ENCODE measurements at regions not wholly inside any gene's neighbourhood (a gene's known extent, or its start where the extent isn't known, plus 50 kb on each side); places are given as distances from the start of the nearest gene placed in this dataset.

DNA sequence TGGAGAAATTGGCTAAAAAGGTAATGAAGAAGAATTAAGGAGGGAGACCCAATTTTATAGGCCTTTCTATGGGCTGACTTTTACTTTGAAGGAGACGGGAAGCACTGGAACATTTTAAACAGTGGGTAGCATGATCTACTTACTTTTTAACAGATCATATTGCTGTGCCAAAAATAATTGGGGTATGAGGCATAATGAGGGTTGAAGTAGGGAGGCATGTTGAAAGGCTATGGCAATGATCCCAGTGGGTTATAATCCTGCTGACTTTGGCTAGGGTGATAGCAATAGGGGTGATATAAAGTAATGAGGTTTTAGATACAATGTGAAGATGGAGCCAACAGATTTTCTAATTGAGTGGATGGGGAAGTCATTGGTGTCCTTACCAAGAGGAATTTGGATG, 73.2 kb downstream of the GPR37 start:
- DNase-seq = no peak
- no peak overlapping the region for H3K27ac Mint-ChIP-seq
- ATAC-seq (ENCODE audit: low read depth in 2 of 2) = no peak
- no peaks in the 10 kb centered on the region for H3K4me1 Mint-ChIP-seq
- H3K27me3 Mint-ChIP-seq = no peaks in the 10 kb centered on the region
- H3K9me3 Mint-ChIP-seq = peaks cover 0 to 11% (median 4%) of the 10 kb centered on the region in 7 donors
- H3K36me3 Mint-ChIP-seq = no peaks in the 10 kb centered on the region
- H3K4me3 Mint-ChIP-seq = no peak overlapping the region

DNA sequence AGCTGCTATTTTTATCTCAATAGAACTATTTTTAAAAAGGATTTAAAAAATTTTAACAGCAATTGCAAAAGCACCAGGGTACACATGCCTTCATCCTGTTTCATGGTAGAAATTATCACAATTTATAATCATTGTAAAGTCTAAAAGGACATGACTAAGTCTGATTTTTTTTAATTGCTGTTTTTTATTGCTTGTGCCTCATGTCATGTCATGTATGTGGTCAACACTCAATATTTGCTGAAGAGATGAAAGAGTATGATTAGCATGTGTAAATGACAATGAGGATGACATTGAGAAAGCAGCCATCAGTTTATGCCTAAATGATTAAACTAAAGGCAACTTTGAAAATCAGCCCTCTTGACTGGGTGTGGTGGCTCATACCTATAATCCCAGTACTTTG, 74.8 kb downstream of the GPR37 start:
- no peaks in the 10 kb centered on the region for H3K36me3 Mint-ChIP-seq
- H3K4me1 Mint-ChIP-seq = no peaks in the 10 kb centered on the region
- H3K9me3 Mint-ChIP-seq = peaks cover 0 to 14% (median 4%) of the 10 kb centered on the region in 7 donors
- H3K4me3 Mint-ChIP-seq = no peak overlapping the region
- no peaks in the 10 kb centered on the region for H3K27me3 Mint-ChIP-seq
- ATAC-seq (ENCODE audit: low read depth in 2 of 2) = no peak
- DNase-seq = no peak
- no peak overlapping the region for H3K27ac Mint-ChIP-seq

DNA sequence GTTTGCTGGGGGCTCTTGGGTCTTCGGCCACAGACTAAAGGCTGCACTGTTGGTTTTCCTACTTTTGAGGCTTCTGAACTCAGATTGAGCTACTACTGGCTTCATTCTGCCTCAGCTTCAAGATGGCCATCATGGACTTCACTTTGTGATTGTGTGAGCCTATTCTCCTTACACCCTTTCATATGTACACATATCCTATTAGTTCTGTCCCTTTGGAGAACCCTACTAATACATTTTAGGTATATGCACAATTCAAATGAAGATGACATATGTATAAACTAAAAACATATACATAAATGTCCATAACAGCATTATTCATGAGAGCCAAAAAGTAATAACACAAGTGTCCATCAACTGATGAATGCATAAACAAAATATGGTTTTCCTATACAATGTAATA, 75.7 kb downstream of the GPR37 start:
- no peak for ATAC-seq (ENCODE audit: low read depth in 2 of 2)
- no peak for DNase-seq
- Mint-ChIP-seq H3K27ac (no peak overlapping the region), H3K4me1 (no peaks in the 10 kb centered on the region), H3K9me3 (peaks cover 0 to 14% (median 4%) of the 10 kb centered on the region in 7 donors), H3K27me3 (no peaks in the 10 kb centered on the region), H3K4me3 (no peak overlapping the region), H3K36me3 (no peaks in the 10 kb centered on the region)

DNA sequence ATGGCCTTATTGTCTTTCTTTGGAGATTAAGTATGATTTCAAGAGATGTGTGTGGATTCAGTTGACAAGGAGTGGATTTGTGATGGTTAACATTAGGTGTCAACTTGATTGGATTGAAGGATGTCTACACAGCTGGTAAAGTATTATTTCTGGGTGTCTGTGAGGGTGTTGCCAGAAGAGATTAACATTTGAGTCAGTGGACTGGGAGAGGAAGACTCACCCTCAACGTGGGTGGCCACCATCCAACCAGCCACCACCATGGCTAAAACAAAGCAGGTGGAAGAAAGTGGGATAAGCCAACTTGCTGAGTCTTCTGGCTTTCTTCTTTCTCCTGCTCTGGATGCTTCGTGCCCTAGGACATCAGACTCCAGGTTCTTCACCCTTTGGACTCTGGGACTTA, 76.1 kb downstream of the GPR37 start:
- no peak for ATAC-seq (ENCODE audit: low read depth in 2 of 2)
- Mint-ChIP-seq H3K36me3 (no peaks in the 10 kb centered on the region), H3K9me3 (peaks cover 0 to 14% (median 4%) of the 10 kb centered on the region in 7 donors), H3K27me3 (no peaks in the 10 kb centered on the region), H3K4me3 (no peak overlapping the region), H3K4me1 (no peaks in the 10 kb centered on the region), H3K27ac (no peak overlapping the region)
- DNase-seq = no peak

GRCh38 chr7:124688991-124689390, 76.6 kb downstream of the GPR37 start:
- Mint-ChIP-seq H3K27ac (no peak overlapping the region), H3K4me3 (no peak overlapping the region), H3K4me1 (no peaks in the 10 kb centered on the region), H3K27me3 (no peaks in the 10 kb centered on the region), H3K36me3 (no peaks in the 10 kb centered on the region), H3K9me3 (peaks cover 0 to 10% (median 0%) of the 10 kb centered on the region in 7 donors)
- ATAC-seq (ENCODE audit: low read depth in 2 of 2) (no peak), DNase-seq (no peak)

- ATAC-seq (ENCODE audit: low read depth in 2 of 2) = no peak
- no peaks in the 10 kb centered on the region for H3K36me3 Mint-ChIP-seq
- no peak overlapping the region for H3K27ac Mint-ChIP-seq
- DNase-seq = no peak
- H3K4me3 Mint-ChIP-seq = no peak overlapping the region
- H3K27me3 Mint-ChIP-seq = no peaks in the 10 kb centered on the region
- peaks cover 0 to 10% (median 0%) of the 10 kb centered on the region in 7 donors for H3K9me3 Mint-ChIP-seq
- H3K4me1 Mint-ChIP-seq = no peaks in the 10 kb centered on the region
Measured at GRCh38 chr7:124686543-124687171, 78.9 kb downstream of the GPR37 start.

DNA sequence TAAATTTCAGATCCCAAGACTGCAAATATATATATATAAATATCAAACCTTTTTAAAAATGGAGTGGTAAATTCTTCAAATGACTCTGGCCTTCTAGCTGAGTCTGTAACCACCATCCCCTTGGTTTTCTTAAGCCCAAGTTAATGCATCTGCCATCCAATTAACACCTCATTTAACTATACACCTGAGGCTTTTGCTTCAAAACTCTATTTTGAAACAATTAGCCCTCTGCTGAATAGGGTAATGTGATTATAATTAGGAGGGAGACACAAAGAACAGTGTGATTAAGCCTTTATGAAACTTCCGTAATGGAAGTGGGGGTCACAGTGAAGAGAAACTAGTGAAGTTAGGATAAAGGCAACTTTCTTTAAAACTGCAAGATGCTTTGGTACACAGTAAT, 83.6 kb downstream of the GPR37 start:
- no peak overlapping the region for H3K27ac Mint-ChIP-seq
- peaks cover 0 to 3% (median 0%) of the 10 kb centered on the region in 7 donors for H3K9me3 Mint-ChIP-seq
- H3K4me3 Mint-ChIP-seq = no peak overlapping the region
- no peaks in the 10 kb centered on the region for H3K36me3 Mint-ChIP-seq
- no peaks in the 10 kb centered on the region for H3K4me1 Mint-ChIP-seq
- H3K27me3 Mint-ChIP-seq = no peaks in the 10 kb centered on the region
- DNase-seq (no peak), ATAC-seq (ENCODE audit: low read depth in 2 of 2) (no peak)

- no peak overlapping the region for H3K4me3 Mint-ChIP-seq
- no peak for ATAC-seq (ENCODE audit: low read depth in 2 of 2)
- no peaks in the 10 kb centered on the region for H3K36me3 Mint-ChIP-seq
- H3K9me3 Mint-ChIP-seq = peaks cover 0 to 3% (median 0%) of the 10 kb centered on the region in 7 donors
- DNase-seq = no peak
- no peak overlapping the region for H3K27ac Mint-ChIP-seq
- H3K4me1 Mint-ChIP-seq = no peaks in the 10 kb centered on the region
- no peaks in the 10 kb centered on the region for H3K27me3 Mint-ChIP-seq
Measured at GRCh38 chr7:124680304-124680703, 85.3 kb downstream of the GPR37 start.

DNA sequence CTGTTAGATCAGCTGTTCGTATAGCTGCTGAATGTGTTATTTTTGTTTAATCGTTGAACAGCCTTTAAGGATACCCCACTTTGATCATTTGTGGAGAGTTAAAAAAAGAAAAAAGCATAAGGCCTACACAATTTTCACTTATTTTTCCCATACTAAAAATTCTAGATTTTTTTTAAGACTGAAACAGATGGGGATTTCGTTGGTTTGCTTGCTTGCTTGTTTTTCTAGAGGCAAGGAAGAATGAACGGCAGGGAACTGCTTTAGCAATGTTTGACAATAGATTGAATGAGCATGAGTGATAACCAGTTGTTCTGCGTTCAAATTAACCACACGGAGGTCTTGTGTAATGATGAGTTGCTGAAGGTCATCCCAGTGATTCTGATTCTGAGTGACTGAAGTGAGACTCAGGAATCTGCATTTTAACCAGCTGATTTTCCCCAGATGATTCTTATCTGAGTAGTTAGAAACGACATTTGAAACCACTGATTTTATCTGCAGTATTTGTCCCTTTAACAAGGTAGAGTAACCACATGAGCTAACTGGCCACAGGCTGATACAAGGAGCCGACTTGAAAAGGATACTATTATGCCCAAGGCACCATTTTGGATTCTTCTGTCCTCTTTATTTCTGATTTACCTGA, 85.9 kb downstream of the GPR37 start:
- Mint-ChIP-seq H3K36me3 (no peaks in the 10 kb centered on the region), H3K9me3 (peaks cover 0 to 3% (median 0%) of the 10 kb centered on the region in 7 donors), H3K27ac (no peak overlapping the region), H3K4me1 (no peaks in the 10 kb centered on the region), H3K27me3 (no peaks in the 10 kb centered on the region), H3K4me3 (no peak overlapping the region)
- DNase-seq (no peak), ATAC-seq (ENCODE audit: low read depth in 2 of 2) (no peak)

DNA sequence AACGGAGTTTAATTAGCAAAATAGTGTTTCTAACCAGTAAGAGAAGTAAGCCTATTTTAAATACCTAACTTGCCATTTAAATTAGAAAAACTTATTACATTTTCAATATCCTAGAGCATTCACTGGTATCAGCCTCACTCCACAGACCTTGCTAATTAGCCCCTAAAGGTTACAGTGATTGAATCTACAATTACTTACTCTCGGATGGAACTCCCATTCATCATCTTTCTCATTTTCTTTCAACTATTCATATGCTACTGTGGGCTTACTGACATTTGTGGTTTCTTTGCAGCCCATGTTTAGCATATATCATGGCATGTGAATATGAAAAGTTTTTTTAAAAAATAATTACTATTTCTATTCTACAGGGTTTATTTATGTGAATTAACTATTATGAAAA, 86.4 kb downstream of the GPR37 start:
- Mint-ChIP-seq H3K27ac (no peak overlapping the region), H3K27me3 (no peaks in the 10 kb centered on the region), H3K9me3 (peaks cover 0 to 3% (median 0%) of the 10 kb centered on the region in 7 donors), H3K36me3 (no peaks in the 10 kb centered on the region), H3K4me3 (no peak overlapping the region), H3K4me1 (no peaks in the 10 kb centered on the region)
- ATAC-seq (ENCODE audit: low read depth in 2 of 2) = no peak
- no peak for DNase-seq

DNA sequence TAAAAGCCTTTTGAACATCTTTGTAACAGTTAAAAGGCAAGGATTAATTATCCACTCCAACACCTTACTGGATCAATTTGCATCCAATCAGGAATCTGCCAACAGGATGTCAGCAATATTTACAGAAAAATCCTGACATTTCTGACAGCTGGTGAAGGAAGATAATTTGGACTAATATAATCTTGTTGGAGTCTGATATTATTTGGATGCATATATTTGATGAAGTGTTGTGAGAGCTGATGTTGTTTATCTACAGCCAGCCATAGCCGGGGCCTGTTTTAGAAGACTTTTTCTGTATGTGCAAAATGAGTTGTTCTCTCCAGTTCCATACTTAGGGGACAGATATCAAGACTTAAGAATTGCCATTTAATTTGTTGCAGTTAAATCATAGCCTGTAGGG, 91.1 kb downstream of the GPR37 start:
- H3K4me1 Mint-ChIP-seq = no peaks in the 10 kb centered on the region
- H3K27me3 Mint-ChIP-seq = no peaks in the 10 kb centered on the region
- peaks cover 0 to 4% (median 0%) of the 10 kb centered on the region in 7 donors for H3K9me3 Mint-ChIP-seq
- DNase-seq (no peak), ATAC-seq (ENCODE audit: low read depth in 2 of 2) (no peak)
- no peaks in the 10 kb centered on the region for H3K36me3 Mint-ChIP-seq
- no peak overlapping the region for H3K4me3 Mint-ChIP-seq
- H3K27ac Mint-ChIP-seq = no peak overlapping the region

GRCh38 chr7:124672011-124672410, 93.6 kb downstream of the GPR37 start:
- no peak overlapping the region for H3K27ac Mint-ChIP-seq
- no peaks in the 10 kb centered on the region for H3K27me3 Mint-ChIP-seq
- DNase-seq = no peak
- H3K9me3 Mint-ChIP-seq = peaks cover 0 to 4% (median 0%) of the 10 kb centered on the region in 7 donors
- no peak for ATAC-seq (ENCODE audit: low read depth in 2 of 2)
- no peak overlapping the region for H3K4me3 Mint-ChIP-seq
- H3K4me1 Mint-ChIP-seq = no peaks in the 10 kb centered on the region
- H3K36me3 Mint-ChIP-seq = no peaks in the 10 kb centered on the region

- H3K27me3 Mint-ChIP-seq = no peaks in the 10 kb centered on the region
- H3K4me1 Mint-ChIP-seq = no peaks in the 10 kb centered on the region
- H3K4me3 Mint-ChIP-seq = no peak overlapping the region
- DNase-seq (no peak), ATAC-seq (ENCODE audit: low read depth in 2 of 2) (no peak)
- no peak overlapping the region for H3K27ac Mint-ChIP-seq
- H3K9me3 Mint-ChIP-seq = peaks cover 0 to 5% (median 0%) of the 10 kb centered on the region in 7 donors
- no peaks in the 10 kb centered on the region for H3K36me3 Mint-ChIP-seq
Measured at GRCh38 chr7:124667312-124668153, 98.1 kb downstream of the GPR37 start.

GRCh38 chr7:124662937-124663336, 102.7 kb downstream of the GPR37 start:
- no peak for ATAC-seq (ENCODE audit: low read depth in 2 of 2)
- Mint-ChIP-seq H3K27ac (no peak overlapping the region), H3K4me1 (no peaks in the 10 kb centered on the region)

More at GRCh38 chr7:124662937-124663336, 102.7 kb downstream of the GPR37 start:
- H3K36me3 Mint-ChIP-seq = no peaks in the 10 kb centered on the region
- H3K4me3 Mint-ChIP-seq = no peak overlapping the region
- H3K27me3 Mint-ChIP-seq = no peaks in the 10 kb centered on the region
- no peak for DNase-seq
- H3K9me3 Mint-ChIP-seq = peaks cover 0 to 5% (median 0%) of the 10 kb centered on the region in 7 donors

Data from naive B cell (primary cell).